ENCODE measurements at regions not wholly inside any gene's neighbourhood (a gene's known extent, or its start where the extent isn't known, plus 50 kb on each side); places are given as distances from the start of the nearest gene placed in this dataset.

DNA sequence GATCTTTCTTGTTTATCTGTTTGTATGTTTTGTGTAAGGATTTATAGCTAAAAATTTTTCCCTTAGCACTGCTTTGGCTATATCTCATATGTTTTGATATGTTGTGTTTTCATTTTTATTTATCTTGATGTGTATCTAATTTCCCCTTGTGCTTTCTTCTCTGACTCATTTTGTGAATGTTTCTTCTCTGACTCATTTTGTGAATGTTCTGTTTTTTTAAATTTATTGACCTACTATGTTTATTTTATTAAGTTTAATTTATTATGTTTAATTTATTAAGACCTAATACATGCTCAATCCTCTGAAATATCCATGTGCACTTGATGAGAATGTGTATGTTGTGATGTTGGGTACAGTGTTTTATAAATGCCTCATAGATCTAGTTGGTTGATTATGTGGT lies 793.5 kb upstream of the CADM2 start:
- Mint-ChIP-seq H3K27ac (no peak overlapping the region), H3K4me3 (no peak overlapping the region), H3K4me1 (no peaks in the 10 kb centered on the region), H3K36me3 (no peaks in the 10 kb centered on the region), H3K9me3 (peaks cover 12% of the 10 kb centered on the region), H3K27me3 (no peaks in the 10 kb centered on the region)
- CTCF ChIA-PET, result no interaction called here
- no peak for DNase-seq

DNA sequence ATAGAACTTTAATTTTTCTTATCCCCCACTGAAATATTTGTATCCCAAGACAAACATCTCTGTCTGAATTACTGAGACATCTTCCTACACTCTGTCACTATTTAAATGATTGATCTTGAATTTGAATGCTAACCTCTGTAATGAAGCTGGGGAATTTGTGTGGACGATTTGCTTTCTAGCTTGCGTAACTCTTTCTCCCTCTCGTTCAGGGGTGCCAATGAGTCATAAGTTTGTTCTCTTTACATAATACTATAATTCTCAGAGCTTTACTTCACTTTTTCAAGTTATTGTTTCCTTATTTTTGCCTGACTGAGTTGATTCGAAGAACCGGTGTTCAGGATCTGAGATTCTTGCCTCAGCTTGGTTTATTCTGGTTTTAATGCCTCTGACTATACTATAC lies 783.3 kb upstream of the CADM2 start:
- Mint-ChIP-seq H3K9me3 (peaks cover 14% of the 10 kb centered on the region), H3K27me3 (no peaks in the 10 kb centered on the region), H3K4me1 (no peaks in the 10 kb centered on the region), H3K36me3 (no peaks in the 10 kb centered on the region), H3K4me3 (no peak overlapping the region), H3K27ac (no peak overlapping the region)
- CTCF ChIA-PET, result no interaction called here
- no peak for DNase-seq

DNA sequence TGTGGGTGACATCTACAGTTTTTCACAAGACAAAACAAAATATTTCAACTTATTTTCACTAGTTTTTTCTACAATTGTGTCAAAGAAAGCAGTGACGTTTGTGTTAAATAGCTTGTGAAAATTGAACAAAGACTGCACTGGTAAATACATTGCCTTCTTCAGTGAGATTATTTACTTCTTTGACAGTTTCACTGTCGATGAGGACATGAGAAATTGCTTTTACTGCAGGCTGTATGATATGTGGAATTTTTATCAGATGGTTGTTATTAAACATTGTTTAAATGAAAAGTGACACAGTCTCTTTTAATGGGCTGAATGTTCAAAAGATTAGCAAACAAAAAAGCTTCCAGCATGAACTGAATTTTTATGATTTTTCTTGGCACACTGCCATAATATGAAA lies 773.9 kb upstream of the CADM2 start:
- Mint-ChIP-seq H3K36me3 (no peaks in the 10 kb centered on the region), H3K4me1 (no peaks in the 10 kb centered on the region), H3K4me3 (no peak overlapping the region), H3K9me3 (peaks cover 3% of the 10 kb centered on the region), H3K27ac (no peak overlapping the region), H3K27me3 (no peaks in the 10 kb centered on the region)
- no peak for DNase-seq
- CTCF ChIA-PET, result no interaction called here

DNA sequence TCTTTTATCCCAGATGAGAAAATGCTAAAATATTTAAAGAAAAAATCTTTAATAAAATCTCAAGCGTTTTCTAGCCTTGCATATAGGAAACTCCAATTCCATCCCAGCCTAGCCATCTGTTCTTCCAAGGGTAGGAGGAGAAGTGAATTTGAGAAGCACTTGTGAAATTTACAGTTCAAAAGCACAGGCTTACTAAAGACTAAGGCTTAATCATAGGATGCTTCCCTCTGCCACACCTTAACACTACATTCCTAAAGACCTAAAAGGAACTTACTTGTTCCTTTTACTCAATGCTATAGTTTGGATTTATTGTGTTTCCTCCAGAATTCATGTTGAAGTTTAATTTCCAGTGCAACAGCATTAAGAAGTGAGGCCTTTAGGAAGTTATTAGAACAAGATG lies 764.8 kb upstream of the CADM2 start:
- Mint-ChIP-seq H3K27me3 (no peaks in the 10 kb centered on the region), H3K4me1 (no peaks in the 10 kb centered on the region), H3K27ac (no peak overlapping the region), H3K36me3 (no peaks in the 10 kb centered on the region), H3K4me3 (no peak overlapping the region), H3K9me3 (peaks cover 17% of the 10 kb centered on the region)
- no peak for DNase-seq
- CTCF ChIA-PET, result no interaction called here

DNA sequence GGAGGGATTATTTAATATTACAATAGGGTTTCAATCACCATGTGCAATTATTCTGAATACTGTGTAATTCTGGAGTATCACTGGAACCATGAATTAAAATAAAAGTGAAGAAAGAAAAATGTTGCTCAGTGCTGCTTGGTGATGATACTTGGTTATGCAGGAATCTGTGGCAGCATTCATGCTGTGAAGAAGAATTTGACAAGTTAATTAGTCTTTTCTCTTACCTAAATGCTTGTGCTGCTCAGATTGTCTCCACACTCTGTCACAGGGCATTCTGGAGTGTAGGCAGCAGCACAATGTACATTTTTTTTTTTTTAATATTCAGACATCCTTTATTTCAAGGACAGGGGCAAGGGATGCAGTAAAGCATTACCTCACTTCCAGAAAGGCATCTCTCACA lies 749.3 kb upstream of the CADM2 start:
- H3K4me3 Mint-ChIP-seq, result no peak overlapping the region

DNA sequence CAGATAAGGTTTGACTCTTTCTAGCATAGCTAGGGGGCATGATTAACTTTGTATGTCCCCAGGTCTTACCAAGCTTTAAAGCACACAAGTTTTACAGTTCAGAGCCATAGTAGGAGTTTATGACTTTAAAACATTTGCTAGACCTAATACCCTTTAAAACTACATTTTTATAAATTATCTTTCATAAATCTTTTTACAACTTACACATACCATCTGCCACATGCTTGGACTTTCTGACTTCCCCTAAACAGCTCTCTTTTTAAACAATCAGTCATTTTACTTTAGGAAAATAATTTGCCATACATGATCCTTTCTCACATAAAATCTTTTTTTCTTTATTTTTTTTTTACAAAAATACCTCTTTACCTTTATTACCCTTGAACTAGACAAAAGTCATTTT lies 735.3 kb upstream of the CADM2 start:
- Mint-ChIP-seq H3K4me3 (no peak overlapping the region), H3K4me1 (no peaks in the 10 kb centered on the region), H3K27me3 (no peaks in the 10 kb centered on the region), H3K27ac (no peak overlapping the region), H3K36me3 (no peaks in the 10 kb centered on the region), H3K9me3 (peaks cover 35% of the 10 kb centered on the region)
- no peak for DNase-seq
- CTCF ChIA-PET, result no interaction called here

More for the DNA sequence above, 749.3 kb upstream of the CADM2 start:
- CTCF ChIA-PET, result no interaction called here
- no peaks in the 10 kb centered on the region for H3K27me3 Mint-ChIP-seq
- no peaks in the 10 kb centered on the region for H3K36me3 Mint-ChIP-seq
- peaks cover 12% of the 10 kb centered on the region for H3K9me3 Mint-ChIP-seq
- H3K27ac Mint-ChIP-seq, result no peak overlapping the region
- no peak for DNase-seq
- no peaks in the 10 kb centered on the region for H3K4me1 Mint-ChIP-seq

DNA sequence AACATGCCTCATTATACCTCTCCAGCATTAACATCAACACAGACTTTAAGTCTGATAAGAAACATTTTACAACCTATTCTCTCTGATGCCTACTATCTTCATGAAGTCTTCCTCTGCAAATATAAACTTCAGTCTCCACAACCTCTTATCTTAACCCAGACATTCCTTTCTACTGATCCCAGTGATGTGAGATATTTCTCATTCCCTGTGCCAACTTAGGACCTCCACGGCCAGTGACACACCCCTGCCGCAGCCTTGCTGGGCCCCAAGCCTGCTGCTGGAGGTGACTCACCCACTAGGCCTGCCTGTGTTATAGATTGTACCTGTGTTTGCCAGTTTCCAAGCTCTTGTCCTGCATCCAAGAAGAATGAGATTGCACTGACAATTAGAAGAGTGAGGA lies 734.5 kb upstream of the CADM2 start:
- no peaks in the 10 kb centered on the region for H3K4me1 Mint-ChIP-seq
- peaks cover 35% of the 10 kb centered on the region for H3K9me3 Mint-ChIP-seq
- CTCF ChIA-PET, result no interaction called here
- H3K4me3 Mint-ChIP-seq, result no peak overlapping the region
- no peak for DNase-seq
- no peaks in the 10 kb centered on the region for H3K27me3 Mint-ChIP-seq
- no peaks in the 10 kb centered on the region for H3K36me3 Mint-ChIP-seq
- no peak overlapping the region for H3K27ac Mint-ChIP-seq

DNA sequence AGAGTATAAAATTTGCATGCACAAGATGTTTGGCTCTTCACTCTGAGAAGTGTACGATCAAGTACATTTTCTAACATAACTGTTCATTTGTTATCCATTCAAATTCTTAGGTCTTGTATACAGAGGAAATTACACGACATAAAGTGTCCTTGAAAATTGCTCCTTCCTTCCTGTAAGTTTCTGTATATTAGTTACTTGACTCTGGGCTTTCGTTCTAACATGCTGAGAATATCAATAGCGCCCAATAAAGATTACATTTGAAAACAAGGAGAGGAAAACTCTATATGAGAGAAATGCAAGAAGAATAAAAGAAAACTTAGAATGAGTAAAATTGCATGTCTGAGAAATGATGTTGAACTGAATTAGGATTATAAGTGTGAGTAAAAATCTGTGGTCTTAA lies 722.5 kb upstream of the CADM2 start:
- Mint-ChIP-seq H3K4me3 (no peak overlapping the region), H3K36me3 (no peaks in the 10 kb centered on the region), H3K4me1 (no peaks in the 10 kb centered on the region), H3K27me3 (no peaks in the 10 kb centered on the region), H3K9me3 (peaks cover 24% of the 10 kb centered on the region), H3K27ac (no peak overlapping the region)
- no peak for DNase-seq
- CTCF ChIA-PET, result no interaction called here

DNA sequence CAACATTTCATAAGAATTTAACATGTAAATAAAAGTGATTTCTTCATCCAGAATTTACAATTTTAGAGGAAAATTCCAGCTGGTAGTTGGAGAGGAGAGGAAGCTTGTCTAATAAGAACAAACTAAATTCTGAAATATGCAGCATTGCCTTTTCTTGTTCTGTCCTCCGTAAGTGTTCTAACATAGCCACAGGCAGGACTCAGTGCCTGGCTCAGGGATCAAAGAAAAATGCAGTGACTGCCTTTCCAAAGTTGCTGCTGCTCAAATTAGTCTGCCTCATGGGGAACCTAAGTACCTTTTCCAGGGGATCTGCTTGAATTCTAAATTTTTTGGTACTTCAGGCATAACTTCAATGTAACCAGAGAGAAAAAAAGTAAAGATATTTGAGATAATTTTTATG lies 713.0 kb upstream of the CADM2 start:
- Mint-ChIP-seq H3K9me3 (peaks cover 16% of the 10 kb centered on the region), H3K27me3 (no peaks in the 10 kb centered on the region), H3K4me3 (no peak overlapping the region), H3K4me1 (no peaks in the 10 kb centered on the region), H3K36me3 (no peaks in the 10 kb centered on the region), H3K27ac (no peak overlapping the region)
- DNase-seq, result no peak
- CTCF ChIA-PET, result no interaction called here

DNA sequence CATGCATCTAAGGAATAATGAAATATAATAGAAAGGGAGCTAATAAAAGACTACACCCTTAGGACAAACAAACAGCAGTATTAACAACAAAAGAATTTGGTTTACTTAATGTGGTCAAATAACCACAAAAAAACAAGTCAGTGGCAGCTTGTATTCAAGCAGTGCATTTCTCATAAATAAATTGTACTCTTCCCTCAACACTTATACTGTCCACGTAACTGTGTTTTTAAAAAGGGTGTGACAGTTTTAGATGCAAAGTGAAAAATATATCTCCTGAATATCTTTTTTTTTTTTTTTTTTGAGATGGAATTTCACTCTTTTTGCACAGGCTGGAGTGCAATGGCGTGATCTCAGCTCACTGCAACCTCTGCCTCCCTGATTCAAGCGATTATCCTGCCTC lies 698.2 kb upstream of the CADM2 start:
- no peak overlapping the region for H3K27ac Mint-ChIP-seq
- H3K4me3 Mint-ChIP-seq, result no peak overlapping the region
- H3K27me3 Mint-ChIP-seq, result no peaks in the 10 kb centered on the region
- no peaks in the 10 kb centered on the region for H3K4me1 Mint-ChIP-seq
- peaks cover 8% of the 10 kb centered on the region for H3K9me3 Mint-ChIP-seq
- CTCF ChIA-PET, result no interaction called here
- no peak for DNase-seq
- H3K36me3 Mint-ChIP-seq, result no peaks in the 10 kb centered on the region

DNA sequence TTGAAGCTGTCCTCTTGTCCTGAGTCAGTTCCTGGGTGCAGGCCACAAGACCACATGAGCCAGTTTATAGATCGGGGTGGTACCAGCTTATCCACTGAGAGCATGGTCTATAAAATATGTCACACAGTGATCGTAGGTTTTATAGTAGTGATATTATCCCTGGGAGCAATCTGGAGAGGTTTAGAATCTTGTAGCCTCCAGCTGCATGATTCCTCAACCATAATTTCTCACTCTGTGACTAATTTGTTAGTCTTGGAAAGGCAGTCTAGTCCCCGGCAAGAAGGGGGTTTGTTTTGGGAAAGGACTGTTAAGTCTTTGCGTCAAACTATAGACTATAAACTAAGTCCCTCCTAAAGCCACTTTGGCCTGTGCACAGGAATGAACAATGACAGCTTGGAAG lies 693.0 kb upstream of the CADM2 start:
- CTCF ChIA-PET, result no interaction called here
- Mint-ChIP-seq H3K4me1 (no peaks in the 10 kb centered on the region), H3K36me3 (no peaks in the 10 kb centered on the region), H3K27ac (no peak overlapping the region), H3K27me3 (no peaks in the 10 kb centered on the region), H3K9me3 (peaks cover 20% of the 10 kb centered on the region), H3K4me3 (no peak overlapping the region)
- DNase-seq, result no peak

DNA sequence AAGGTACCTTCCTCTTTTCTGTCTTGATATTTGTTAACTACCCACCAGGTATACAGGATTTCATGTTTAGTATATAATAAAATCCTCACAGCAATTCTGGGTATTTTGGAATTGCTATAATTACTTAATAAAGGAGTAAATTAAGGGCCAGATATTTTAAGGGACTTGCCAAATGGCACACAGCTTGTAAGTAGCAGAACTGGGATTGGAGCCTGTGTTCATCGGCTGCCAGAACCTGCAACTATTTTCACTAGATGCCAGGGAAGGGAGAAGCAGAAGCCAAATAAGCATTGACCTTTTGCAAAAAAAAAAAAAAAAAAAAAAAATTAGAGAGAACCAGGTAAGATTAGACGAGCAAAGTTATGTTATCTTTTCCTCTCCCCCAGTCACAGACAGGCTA lies 683.3 kb upstream of the CADM2 start:
- Mint-ChIP-seq H3K4me1 (no peaks in the 10 kb centered on the region), H3K36me3 (no peaks in the 10 kb centered on the region), H3K9me3 (peaks cover 3% of the 10 kb centered on the region), H3K27me3 (no peaks in the 10 kb centered on the region), H3K27ac (no peak overlapping the region), H3K4me3 (no peak overlapping the region)
- CTCF ChIA-PET, result no interaction called here
- no peak for DNase-seq

DNA sequence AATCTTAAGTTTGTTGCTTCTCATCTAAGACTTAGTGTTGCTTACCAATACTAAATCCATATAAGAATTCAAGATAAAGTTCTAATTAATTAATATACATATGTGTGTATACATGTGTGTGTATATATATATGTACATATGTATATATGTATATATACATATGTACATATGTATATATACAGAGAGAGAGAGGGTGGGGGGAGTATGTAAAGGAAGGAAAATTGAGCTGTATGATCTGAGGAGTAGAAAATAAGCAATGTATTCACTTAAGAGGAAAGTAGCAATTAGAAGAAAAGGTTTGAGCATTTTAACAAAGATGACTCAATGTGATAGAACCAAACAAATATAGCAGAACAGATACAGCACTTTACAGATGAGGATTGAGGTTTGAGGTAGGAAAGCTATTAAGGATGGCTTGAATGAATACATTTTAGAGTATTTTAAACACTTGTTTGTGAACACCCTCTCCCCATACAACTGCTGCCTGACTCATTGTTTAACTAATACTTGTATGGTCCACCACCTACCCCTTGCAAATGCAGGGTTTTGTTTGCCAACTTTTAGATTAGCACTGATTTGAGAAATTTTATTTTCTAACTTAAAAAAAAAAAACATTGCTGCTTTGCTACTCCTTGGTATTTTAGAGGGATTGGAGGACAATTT lies 681.1 kb upstream of the CADM2 start:
- Mint-ChIP-seq H3K4me3 (no peak overlapping the region), H3K9me3 (peaks cover 6% of the 10 kb centered on the region), H3K4me1 (no peaks in the 10 kb centered on the region), H3K36me3 (no peaks in the 10 kb centered on the region), H3K27ac (no peak overlapping the region), H3K27me3 (no peaks in the 10 kb centered on the region)
- DNase-seq, result no peak
- CTCF ChIA-PET, result no interaction called here

DNA sequence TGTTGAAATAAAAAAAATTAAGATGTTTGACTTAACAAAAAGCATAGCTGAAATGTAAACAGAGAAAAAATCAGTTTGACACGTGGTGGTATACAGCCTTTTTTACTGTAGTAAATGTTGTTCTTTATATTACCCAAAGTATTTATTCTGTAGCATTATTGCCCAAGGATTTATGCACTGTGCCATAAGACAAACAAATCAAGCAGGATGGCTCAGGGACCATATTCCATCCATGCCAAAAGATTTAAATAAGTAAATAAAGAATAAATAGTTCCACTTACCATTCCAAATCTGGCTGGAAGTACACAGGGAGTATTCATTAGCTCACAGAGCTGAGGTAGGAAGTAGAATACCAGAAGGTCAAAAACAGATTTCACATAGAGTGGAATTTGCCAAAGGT lies 666.7 kb upstream of the CADM2 start:
- Mint-ChIP-seq H3K4me3 (no peak overlapping the region), H3K9me3 (peaks cover 6% of the 10 kb centered on the region)
- CTCF ChIA-PET, result no interaction called here

DNA sequence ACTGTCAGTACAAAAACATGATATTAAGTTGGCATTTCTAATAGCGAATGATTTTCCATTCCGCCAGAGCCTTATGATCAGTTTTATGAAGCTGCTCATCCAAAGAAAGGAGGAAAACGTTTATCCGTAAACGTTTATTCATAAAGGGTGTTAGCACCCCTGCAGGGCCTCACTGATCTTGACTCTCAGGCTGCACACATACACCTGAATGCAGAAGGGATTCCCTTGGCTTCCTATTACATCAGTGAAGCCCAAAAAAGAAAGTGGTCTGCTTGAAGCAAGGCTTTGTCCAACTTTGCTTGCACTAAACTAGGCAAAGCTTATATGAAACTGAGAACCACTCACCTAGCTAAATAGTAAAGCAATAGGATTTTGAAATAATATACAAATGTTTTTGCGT lies 659.5 kb upstream of the CADM2 start:
- H3K27ac Mint-ChIP-seq, result no peak overlapping the region
- H3K9me3 Mint-ChIP-seq, result peaks cover 9% of the 10 kb centered on the region
- no peaks in the 10 kb centered on the region for H3K27me3 Mint-ChIP-seq
- H3K4me3 Mint-ChIP-seq, result no peak overlapping the region
- CTCF ChIA-PET, result no interaction called here
- no peaks in the 10 kb centered on the region for H3K4me1 Mint-ChIP-seq
- no peaks in the 10 kb centered on the region for H3K36me3 Mint-ChIP-seq
- no peak for DNase-seq

More for the DNA sequence above, 666.7 kb upstream of the CADM2 start:
- no peak for DNase-seq
- no peak overlapping the region for H3K27ac Mint-ChIP-seq
- H3K4me1 Mint-ChIP-seq, result no peaks in the 10 kb centered on the region
- H3K27me3 Mint-ChIP-seq, result no peaks in the 10 kb centered on the region
- no peaks in the 10 kb centered on the region for H3K36me3 Mint-ChIP-seq

DNA sequence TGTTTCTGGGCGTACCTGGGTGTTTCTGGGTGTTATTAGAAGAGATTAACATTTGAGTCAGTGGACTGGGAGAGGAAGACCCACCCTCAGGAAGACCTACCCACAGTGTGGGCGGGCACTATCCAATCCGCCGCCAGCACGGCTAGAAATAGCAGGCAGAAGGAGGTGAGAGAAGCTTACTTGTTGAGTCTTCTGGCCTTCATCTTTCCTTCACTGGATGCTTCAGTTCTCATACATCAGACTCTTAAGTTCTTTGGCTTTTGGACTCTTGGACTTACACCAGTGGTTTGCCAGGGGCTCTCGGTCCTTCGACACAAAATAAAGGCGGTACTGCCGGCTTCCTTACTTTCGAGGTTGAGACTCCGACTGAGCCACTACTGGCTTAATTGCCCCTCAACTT lies 654.6 kb upstream of the CADM2 start:
- Mint-ChIP-seq H3K27ac (no peak overlapping the region), H3K4me1 (no peaks in the 10 kb centered on the region), H3K4me3 (no peak overlapping the region), H3K9me3 (peaks cover 10% of the 10 kb centered on the region), H3K27me3 (no peaks in the 10 kb centered on the region), H3K36me3 (no peaks in the 10 kb centered on the region)
- CTCF ChIA-PET, result no interaction called here
- DNase-seq, result no peak
